ENCODE measurements at regions not wholly inside any gene's neighbourhood (a gene's known extent, or its start where the extent isn't known, plus 50 kb on each side); places are given as distances from the start of the nearest gene placed in this dataset.

DNA sequence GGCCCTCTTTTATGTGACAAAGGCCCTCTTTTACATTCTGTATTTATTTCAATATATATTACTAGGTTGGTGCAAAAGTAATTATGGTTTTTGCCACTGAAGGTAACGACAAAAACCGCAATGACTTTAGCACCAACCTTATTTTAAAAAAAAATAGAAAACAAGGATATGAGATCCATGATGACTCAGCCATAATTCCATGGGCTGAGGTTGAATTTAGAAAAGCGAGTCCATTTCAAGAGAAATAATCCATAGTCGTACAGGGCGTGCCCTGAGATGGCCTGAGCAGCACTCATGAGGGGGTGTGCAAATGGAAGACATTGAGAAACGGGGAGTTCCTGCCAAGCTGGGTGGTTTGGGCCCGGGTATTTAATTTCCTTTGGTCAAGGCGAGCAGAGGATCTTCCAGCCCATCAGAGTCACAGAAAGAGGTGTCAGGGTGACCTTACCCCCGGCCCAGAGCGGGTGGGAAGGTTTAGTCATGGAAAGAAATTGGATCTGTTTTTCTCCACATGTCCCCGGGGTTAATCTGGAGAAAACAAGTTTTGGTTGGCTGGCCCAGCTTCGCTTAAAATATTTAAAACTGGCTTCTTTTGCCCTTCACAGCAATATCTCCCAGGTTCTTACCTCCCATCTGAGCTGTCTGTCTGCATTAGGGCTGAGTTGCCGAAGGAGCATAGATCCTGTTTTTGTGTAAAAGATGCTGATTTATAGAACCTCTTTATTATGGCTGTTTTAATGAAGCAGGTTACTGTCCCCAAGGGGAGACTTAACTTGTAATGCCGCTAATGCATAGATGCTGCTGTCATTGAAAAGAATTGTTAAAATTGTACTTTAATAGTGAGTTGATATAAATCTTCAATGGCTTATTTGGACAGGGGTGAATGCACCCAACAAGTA lies 255.6 kb downstream of the PREX1 start:
- intact Hi-C loops (cut with DNase I) = no loop called here
- no peak for DNase-seq (ENCODE audit: extremely low spot score in 2 of 2)
- H3K4me3 ChIP-seq = no peak overlapping the region
- H3K36me3 ChIP-seq = no peaks in the 10 kb centered on the region
- H3K9me3 ChIP-seq = no peaks in the 10 kb centered on the region
- H3K27me3 ChIP-seq = no peaks in the 10 kb centered on the region
- H3K4me1 ChIP-seq = peaks cover 18% of the 10 kb centered on the region
- peak overlapping the region; percentile 50 for H3K27ac ChIP-seq
- TF ChIP-seq, protein P1, sequence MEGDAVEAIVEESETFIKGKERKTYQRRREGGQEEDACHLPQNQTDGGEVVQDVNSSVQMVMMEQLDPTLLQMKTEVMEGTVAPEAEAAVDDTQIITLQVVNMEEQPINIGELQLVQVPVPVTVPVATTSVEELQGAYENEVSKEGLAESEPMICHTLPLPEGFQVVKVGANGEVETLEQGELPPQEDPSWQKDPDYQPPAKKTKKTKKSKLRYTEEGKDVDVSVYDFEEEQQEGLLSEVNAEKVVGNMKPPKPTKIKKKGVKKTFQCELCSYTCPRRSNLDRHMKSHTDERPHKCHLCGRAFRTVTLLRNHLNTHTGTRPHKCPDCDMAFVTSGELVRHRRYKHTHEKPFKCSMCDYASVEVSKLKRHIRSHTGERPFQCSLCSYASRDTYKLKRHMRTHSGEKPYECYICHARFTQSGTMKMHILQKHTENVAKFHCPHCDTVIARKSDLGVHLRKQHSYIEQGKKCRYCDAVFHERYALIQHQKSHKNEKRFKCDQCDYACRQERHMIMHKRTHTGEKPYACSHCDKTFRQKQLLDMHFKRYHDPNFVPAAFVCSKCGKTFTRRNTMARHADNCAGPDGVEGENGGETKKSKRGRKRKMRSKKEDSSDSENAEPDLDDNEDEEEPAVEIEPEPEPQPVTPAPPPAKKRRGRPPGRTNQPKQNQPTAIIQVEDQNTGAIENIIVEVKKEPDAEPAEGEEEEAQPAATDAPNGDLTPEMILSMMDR (IDR thresholded peaks at IDR 0.05) = no peak
- TF ChIP-seq POLR2AphosphoS5 (IDR thresholded peaks at IDR 0.05; ENCODE audit: insufficient read depth in 1 of 2, low read depth in 1 of 2) = peak in 1 of 2 donors; percentile 52

DNA sequence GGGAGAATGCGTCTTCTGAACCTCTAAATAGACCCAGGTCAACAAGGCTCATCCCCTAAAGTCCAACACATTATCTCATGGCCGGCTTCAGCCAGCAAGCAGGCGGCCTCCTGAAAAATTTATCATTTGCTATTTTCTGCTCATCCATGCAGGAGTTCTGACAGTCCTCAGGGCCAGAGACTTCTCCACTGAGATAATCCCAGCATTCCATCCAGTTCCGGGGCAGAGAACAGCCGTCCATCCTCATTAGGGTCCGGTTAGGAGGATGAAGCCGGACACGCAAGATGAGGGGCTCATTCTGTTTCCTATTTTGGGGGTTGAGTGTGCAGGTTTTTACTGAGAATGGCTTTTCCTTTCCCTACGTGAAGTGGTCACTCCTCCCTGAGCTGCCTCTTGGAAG lies 258.1 kb downstream of the PREX1 start:
- Histone ChIP-seq H3K36me3 (no peaks in the 10 kb centered on the region), H3K4me1 (peaks cover 18% of the 10 kb centered on the region), H3K27ac (no peak overlapping the region), H3K9me3 (no peaks in the 10 kb centered on the region), H3K4me3 (no peak overlapping the region), H3K27me3 (no peaks in the 10 kb centered on the region)
- TF ChIP-seq, protein P1 (IDR thresholded peaks at IDR 0.05) = no peak
- TF ChIP-seq POLR2A (IDR thresholded peaks at IDR 0.05) (no peak), POLR2AphosphoS5 (IDR thresholded peaks at IDR 0.05; ENCODE audit: insufficient read depth in 1 of 2, low read depth in 1 of 2) (no peak)
- intact Hi-C loops (cut with DNase I) = no loop called here
- no peak for DNase-seq (ENCODE audit: extremely low spot score in 2 of 2)

DNA sequence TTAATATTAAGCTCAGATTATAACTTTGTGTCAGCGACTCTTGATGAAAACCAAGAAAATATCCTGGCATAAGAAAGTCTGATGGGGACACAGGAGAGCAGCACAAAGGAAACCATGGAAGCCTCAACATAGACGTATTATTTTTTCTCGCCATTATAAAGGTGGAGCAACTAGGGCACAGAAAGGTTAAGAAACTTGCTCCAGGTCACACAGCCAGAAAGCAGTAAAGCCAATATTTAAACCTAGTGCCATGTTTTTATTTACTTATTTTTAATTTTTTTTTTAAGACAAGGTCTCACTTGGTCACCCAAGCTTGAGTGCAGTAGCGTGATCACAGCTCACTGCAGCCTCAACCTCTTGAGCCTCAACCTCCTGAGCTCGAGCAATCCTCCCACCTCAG lies 259.3 kb downstream of the PREX1 start:
- TF ChIP-seq, protein P1 (IDR thresholded peaks at IDR 0.05) = no peak
- TF ChIP-seq POLR2A (IDR thresholded peaks at IDR 0.05) = no peak
- no peak for TF ChIP-seq POLR2AphosphoS5 (IDR thresholded peaks at IDR 0.05; ENCODE audit: insufficient read depth in 1 of 2, low read depth in 1 of 2)
- Histone ChIP-seq H3K9me3 (no peaks in the 10 kb centered on the region), H3K4me3 (no peak overlapping the region), H3K4me1 (peaks cover 17% of the 10 kb centered on the region), H3K36me3 (no peaks in the 10 kb centered on the region), H3K27me3 (no peaks in the 10 kb centered on the region), H3K27ac (no peak overlapping the region)
- intact Hi-C loops (cut with DNase I) = no loop called here
- no peak for DNase-seq (ENCODE audit: extremely low spot score in 2 of 2)

DNA sequence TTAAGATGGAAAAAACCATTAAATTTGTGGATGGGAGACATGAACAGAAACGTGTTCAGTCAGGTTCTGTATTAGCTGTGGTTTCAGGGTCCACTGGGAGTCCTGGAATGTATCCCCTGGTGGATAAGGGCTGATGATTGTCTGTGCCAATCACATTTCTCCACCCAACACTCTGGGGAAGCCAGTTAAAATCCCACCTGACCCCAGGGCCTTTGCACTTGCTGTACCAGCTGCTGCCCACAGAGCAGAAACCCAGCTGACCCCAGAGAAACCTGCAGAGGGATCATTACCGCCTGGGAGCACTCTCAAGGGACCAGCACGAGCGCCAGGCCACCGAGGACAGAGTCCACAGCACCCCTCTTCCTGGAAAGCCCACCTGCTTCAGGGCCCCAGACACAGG lies 260.7 kb downstream of the PREX1 start:
- Histone ChIP-seq H3K36me3 (no peaks in the 10 kb centered on the region), H3K4me1 (peaks cover 10% of the 10 kb centered on the region), H3K27ac (no peak overlapping the region), H3K27me3 (no peaks in the 10 kb centered on the region), H3K4me3 (no peak overlapping the region), H3K9me3 (no peaks in the 10 kb centered on the region)
- intact Hi-C loops (cut with DNase I) = no loop called here
- no peak for TF ChIP-seq POLR2AphosphoS5 (IDR thresholded peaks at IDR 0.05; ENCODE audit: insufficient read depth in 1 of 2, low read depth in 1 of 2)
- TF ChIP-seq, protein P1 (IDR thresholded peaks at IDR 0.05) = no peak
- TF ChIP-seq POLR2A (IDR thresholded peaks at IDR 0.05) = no peak
- no peak for DNase-seq (ENCODE audit: extremely low spot score in 2 of 2)

DNA sequence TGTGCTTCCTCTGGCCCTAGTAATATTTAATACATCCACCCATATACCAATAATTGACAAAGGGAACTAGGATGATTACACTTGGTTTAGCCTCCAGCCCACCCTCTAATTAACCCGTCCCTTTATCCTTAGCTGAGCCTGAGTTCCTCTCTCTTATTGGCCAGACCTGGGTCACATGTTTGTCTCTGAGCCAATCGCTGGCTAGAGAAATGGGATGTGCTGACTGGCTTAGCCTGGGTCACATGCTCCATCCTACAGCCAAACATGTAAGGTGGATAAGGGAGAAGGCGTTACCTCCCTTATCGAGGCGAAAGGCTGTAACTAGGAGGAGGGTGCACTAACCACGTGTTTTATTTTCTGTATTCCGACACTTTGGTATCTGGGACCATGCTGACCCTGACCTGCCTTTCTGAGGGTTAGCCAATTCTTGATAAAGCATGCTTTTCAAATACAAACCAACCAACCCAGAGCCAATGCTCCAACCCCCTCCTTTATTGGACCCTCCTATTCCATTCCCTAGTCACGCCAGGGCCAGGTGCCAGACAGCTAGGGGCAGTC lies 262.7 kb downstream of the PREX1 start:
- no peak for TF ChIP-seq POLR2A (IDR thresholded peaks at IDR 0.05)
- TF ChIP-seq, protein P1 (IDR thresholded peaks at IDR 0.05) = no peak
- no peak for TF ChIP-seq POLR2AphosphoS5 (IDR thresholded peaks at IDR 0.05; ENCODE audit: insufficient read depth in 1 of 2, low read depth in 1 of 2)
- Histone ChIP-seq H3K4me1 (no peaks in the 10 kb centered on the region), H3K36me3 (no peaks in the 10 kb centered on the region), H3K27ac (no peak overlapping the region), H3K4me3 (no peak overlapping the region), H3K9me3 (no peaks in the 10 kb centered on the region), H3K27me3 (no peaks in the 10 kb centered on the region)
- intact Hi-C loops (cut with DNase I) = no loop called here
- no peak for DNase-seq (ENCODE audit: extremely low spot score in 2 of 2)
